ENCODE measurements at regions not wholly inside any gene's neighbourhood (a gene's known extent, or its start where the extent isn't known, plus 50 kb on each side); places are given as distances from the start of the nearest gene placed in this dataset.

GRCh38 chr1:29635501-29636263 is 399.4 kb downstream of the PTPRU start (continued):
- TF ChIP-seq ZNF687 (IDR thresholded peaks at IDR 0.05): no peak
- no peak for TF ChIP-seq TARDBP (IDR thresholded peaks at IDR 0.05; ENCODE audit: borderline replicate concordance)
- no peak for TF ChIP-seq BHLHE40 (IDR thresholded peaks at IDR 0.05; ENCODE audit: borderline replicate concordance in 1 of 2, low read depth in 2 of 2, low read length in 1 of 2)
- TF ChIP-seq ZZZ3 (IDR thresholded peaks at IDR 0.05; ENCODE audit: control insufficient read depth, insufficient read length, low read depth): no peak
- no peak for TF ChIP-seq ZBTB33 (IDR thresholded peaks at IDR 0.05)
